ENCODE measurements at regions not wholly inside any gene's neighbourhood (a gene's known extent, or its start where the extent isn't known, plus 50 kb on each side); places are given as distances from the start of the nearest gene placed in this dataset.

- peaks cover 0 to 39% (median 13%) of the 10 kb centered on the region in 8 donors for H3K9me3 ChIP-seq
- TF ChIP-seq CTCF (IDR thresholded peaks at IDR 0.05 in 8 of 11, conservative IDR thresholded peaks at IDR 0.05 in 3 of 11), result no peak
- no peak for TF ChIP-seq POLR2AphosphoS5 (IDR thresholded peaks at IDR 0.05)
- no peak for TF ChIP-seq POLR2A (IDR thresholded peaks at IDR 0.05)
- no peak overlapping the region for H3K4me3 ChIP-seq
- no peak for DNase-seq
- no peaks in the 10 kb centered on the region for H3K36me3 ChIP-seq
- no peak overlapping the region for H3K27ac ChIP-seq
- H3K4me1 ChIP-seq, result no peaks in the 10 kb centered on the region
- intact Hi-C loops (cut with DNase I; ENCODE audit: low total_unique reads), result no loop called here
- no peaks in the 10 kb centered on the region for H3K27me3 ChIP-seq (replicated peaks in 1 of 7)
- WGBS, 5 donors, result 81 to 97% (median 84%) methylated on average over 2 of the region's 2 CpGs
These were observed 259.2 kb upstream of the SLITRK3 start for GRCh38 chr3:165455360-165455759.

- no peak for TF ChIP-seq POLR2AphosphoS5 (IDR thresholded peaks at IDR 0.05)
- TF ChIP-seq CTCF (IDR thresholded peaks at IDR 0.05 in 8 of 11, conservative IDR thresholded peaks at IDR 0.05 in 3 of 11), result no peak
- TF ChIP-seq POLR2A (IDR thresholded peaks at IDR 0.05), result no peak
- Histone ChIP-seq H3K36me3 (no peaks in the 10 kb centered on the region), H3K4me1 (no peaks in the 10 kb centered on the region), H3K27ac (no peak overlapping the region), H3K9me3 (peaks cover 0 to 41% (median 15%) of the 10 kb centered on the region in 8 donors), H3K27me3 (replicated peaks in 1 of 7) (no peaks in the 10 kb centered on the region), H3K4me3 (no peak overlapping the region)
- 62 to 85% (median 70%) methylated on average over 3 to 4 of the region's 4 CpGs for WGBS, 5 donors
- intact Hi-C loops (cut with DNase I; ENCODE audit: low total_unique reads), result no loop called here
- no peak for DNase-seq
These were observed 255.3 kb upstream of the SLITRK3 start for GRCh38 chr3:165451371-165452070.

- peaks cover 0 to 17% (median 6%) of the 10 kb centered on the region in 8 donors for H3K9me3 ChIP-seq
- no peak overlapping the region for H3K27ac ChIP-seq
- H3K27me3 ChIP-seq (replicated peaks in 1 of 7), result no peaks in the 10 kb centered on the region
- 79 to 83% (median 81%) methylated on average over 3 of the region's 3 CpGs for WGBS, 5 donors
- no peak for DNase-seq
- H3K4me3 ChIP-seq, result no peak overlapping the region
- TF ChIP-seq CTCF (IDR thresholded peaks at IDR 0.05 in 8 of 11, conservative IDR thresholded peaks at IDR 0.05 in 3 of 11) (no peak), POLR2AphosphoS5 (IDR thresholded peaks at IDR 0.05) (no peak), POLR2A (IDR thresholded peaks at IDR 0.05) (no peak)
- intact Hi-C loops (cut with DNase I; ENCODE audit: low total_unique reads), result no loop called here
- no peaks in the 10 kb centered on the region for H3K4me1 ChIP-seq
- H3K36me3 ChIP-seq, result no peaks in the 10 kb centered on the region
These were observed 250.4 kb upstream of the SLITRK3 start for GRCh38 chr3:165446555-165446954.

GRCh38 chr3:165444745-165445144 lies 248.6 kb upstream of the SLITRK3 start:
- H3K4me3 ChIP-seq, result no peak overlapping the region

More at GRCh38 chr3:165444745-165445144, 248.6 kb upstream of the SLITRK3 start:
- no peak for DNase-seq
- Histone ChIP-seq H3K9me3 (peaks cover 0 to 17% (median 5%) of the 10 kb centered on the region in 8 donors), H3K27ac (no peak overlapping the region), H3K36me3 (no peaks in the 10 kb centered on the region), H3K4me1 (no peaks in the 10 kb centered on the region), H3K27me3 (replicated peaks in 1 of 7) (no peaks in the 10 kb centered on the region)
- intact Hi-C loops (cut with DNase I; ENCODE audit: low total_unique reads), result no loop called here
- 60 to 90% (median 67%) methylated on average over 4 of the region's 4 CpGs for WGBS, 5 donors
- no peak for TF ChIP-seq POLR2A (IDR thresholded peaks at IDR 0.05)
- TF ChIP-seq POLR2AphosphoS5 (IDR thresholded peaks at IDR 0.05), result no peak
- TF ChIP-seq CTCF (IDR thresholded peaks at IDR 0.05 in 8 of 11, conservative IDR thresholded peaks at IDR 0.05 in 3 of 11), result no peak
